Fibroblast of villous mesenchyme (primary cell): ENCODE measurements at regions not wholly inside any gene's neighbourhood (a gene's known extent, or its start where the extent isn't known, plus 50 kb on each side); places are given as distances from the start of the nearest gene placed in this dataset.

Experiments used
- DNase-seq: peaks from one replicate; pipeline ENCODE4 v3.0.0-alpha.2; 2010; ENCODE audit warnings: low read depth
- H3K4me3 ChIP-seq: 2 replicates; pipeline ENCODE4 v1.5.1; 2011; ENCODE audit warnings: low read depth, mild to moderate bottlenecking, low read length
- CTCF ChIP-seq: IDR thresholded peaks from 2 replicates; pipeline ENCODE4 v1.5.1; 2012; ENCODE audit warnings: low read depth, mild to moderate bottlenecking, low read length; ENCODE audit not compliant: insufficient read depth

GRCh38 chr16:52827456-52827855 is 225.2 kb downstream of the CHD9NB start:
- DNase-seq = no peak
- TF ChIP-seq CTCF = no peak
- no peak overlapping the region for H3K4me3 ChIP-seq

GRCh38 chr16:52825892-52826291 is 226.8 kb downstream of the CHD9NB start:
- no peak overlapping the region for H3K4me3 ChIP-seq
- no peak for TF ChIP-seq CTCF
- no peak for DNase-seq

- DNase-seq = no peak
- TF ChIP-seq CTCF = no peak
- no peak overlapping the region for H3K4me3 ChIP-seq
These were observed 232.9 kb downstream of the CHD9NB start for GRCh38 chr16:52819808-52820207.

GRCh38 chr16:52819405-52819804 is 233.3 kb downstream of the CHD9NB start:
- DNase-seq = no peak
- H3K4me3 ChIP-seq = no peak overlapping the region
- TF ChIP-seq CTCF = no peak

GRCh38 chr16:52817696-52818095 is 235.0 kb downstream of the CHD9NB start:
- DNase-seq = no peak
- no peak for TF ChIP-seq CTCF
- H3K4me3 ChIP-seq = no peak overlapping the region

GRCh38 chr16:52816993-52817392 is 235.7 kb downstream of the CHD9NB start:
- DNase-seq = no peak
- TF ChIP-seq CTCF = no peak

More at GRCh38 chr16:52816993-52817392, 235.7 kb downstream of the CHD9NB start:
- no peak overlapping the region for H3K4me3 ChIP-seq
